GM18502 (cell line): ENCODE measurements at regions not wholly inside any gene's neighbourhood (a gene's known extent, or its start where the extent isn't known, plus 50 kb on each side); places are given as distances from the start of the nearest gene placed in this dataset.
"Not testable (repeated sequence)": the region's sequence is repeated elsewhere in the genome, so short reads cannot be mapped to it uniquely, and the experiment has no call there.

ENCODE experiments used
- ATAC-seq: cut with Tn5 transposase; IDR thresholded peaks from one replicate; pipeline ENCODE4 v1.9.1; 2021; ENCODE audit warnings: mild to moderate bottlenecking; ENCODE audit not compliant: unreplicated experiment, poor library complexity

DNA sequence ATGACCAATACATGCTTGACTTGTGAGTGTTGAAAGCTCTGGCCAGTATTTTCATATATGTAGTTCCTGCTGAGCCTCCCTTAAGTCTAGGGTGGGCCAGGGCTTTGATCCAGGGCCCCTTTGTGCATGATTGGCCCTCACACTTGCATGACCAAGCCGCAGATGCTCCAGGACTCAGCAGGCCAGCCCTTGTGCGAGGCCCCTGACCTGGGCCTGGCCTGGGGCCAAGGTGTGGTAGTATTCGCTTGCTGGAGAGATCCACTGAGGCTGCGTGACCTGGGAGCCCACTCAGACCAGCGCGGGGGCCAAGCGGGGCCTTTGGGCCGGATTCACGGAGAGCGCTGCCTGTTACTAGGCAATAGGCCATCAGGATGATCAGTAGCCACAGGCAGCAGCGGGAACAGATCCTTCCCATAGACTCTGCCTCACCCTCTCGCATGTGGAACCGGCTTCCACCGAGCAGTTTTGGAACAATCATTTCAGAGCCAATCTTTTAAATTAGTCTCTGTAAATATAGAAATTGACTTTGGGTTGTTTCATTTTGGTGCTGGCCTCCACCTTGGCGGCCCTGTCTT, 79.0 kb upstream of the PTCH1 start:
- no peak for ATAC-seq

GRCh38 chr9:95592931-95593330, 76.2 kb upstream of the PTCH1 start:
- no peak for ATAC-seq

DNA sequence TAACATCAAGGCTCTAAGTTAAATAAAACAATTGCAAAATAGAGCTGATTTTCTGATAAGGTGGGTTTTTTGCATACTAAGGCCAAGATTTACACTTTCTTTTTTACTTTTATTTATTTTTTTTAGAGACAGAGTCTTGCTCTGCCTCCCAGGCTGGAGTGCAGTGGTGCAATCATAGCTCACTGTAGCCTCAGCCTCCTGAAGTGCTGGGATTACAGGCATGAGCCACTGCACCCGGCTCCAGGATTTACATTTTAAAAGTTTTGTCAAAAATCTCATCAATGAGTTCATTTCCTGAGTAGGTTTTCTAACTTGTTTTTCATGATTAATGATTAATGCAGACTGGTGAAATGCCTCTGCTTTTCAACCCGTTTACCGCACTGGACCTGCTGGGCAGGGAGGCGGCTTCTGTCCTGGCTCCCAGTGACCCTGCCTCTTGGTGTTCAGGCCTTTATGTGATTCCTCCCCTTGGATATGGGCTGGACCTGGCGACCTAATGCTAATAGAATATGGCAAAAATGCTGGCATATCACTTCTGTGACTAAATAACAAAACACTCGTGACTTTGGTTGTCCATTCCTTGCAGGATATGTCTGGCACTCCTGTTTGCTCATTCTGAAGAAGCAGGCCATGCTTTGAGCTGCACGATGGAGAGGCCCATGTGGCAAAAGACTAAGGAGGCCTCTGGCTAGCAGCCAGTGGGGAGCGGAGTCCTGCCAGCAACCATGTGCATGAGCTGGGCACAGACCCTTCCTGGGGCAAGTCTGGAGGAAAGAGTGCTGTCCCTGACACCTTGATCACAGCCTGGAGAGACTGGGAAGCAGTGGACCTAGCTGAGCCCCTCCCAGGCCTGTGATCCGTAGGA, 72.2 kb upstream of the PTCH1 start:
- ATAC-seq, result no peak

- no peak for ATAC-seq
Observed at GRCh38 chr9:95587021-95587964, 70.5 kb upstream of the PTCH1 start.

DNA sequence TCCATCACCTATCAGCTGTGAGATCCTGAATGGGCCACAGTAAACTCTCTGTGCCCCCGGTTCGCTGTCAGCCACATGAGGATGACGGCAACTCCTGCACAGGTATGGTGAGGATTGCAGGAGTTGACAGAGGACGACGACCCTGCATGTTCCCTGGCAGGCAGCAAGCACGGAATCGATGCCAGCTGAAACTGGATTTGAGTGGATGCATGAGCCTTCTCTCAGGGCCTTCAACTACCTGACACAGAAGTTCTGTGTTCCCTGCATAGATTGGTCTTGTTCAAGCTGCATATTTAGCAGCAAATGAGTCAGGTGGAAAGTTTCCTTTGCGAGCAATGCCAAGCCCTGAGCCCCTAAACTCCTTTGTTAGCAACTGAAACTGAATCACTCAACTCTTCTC, 69.6 kb upstream of the PTCH1 start:
- no peak for ATAC-seq

DNA sequence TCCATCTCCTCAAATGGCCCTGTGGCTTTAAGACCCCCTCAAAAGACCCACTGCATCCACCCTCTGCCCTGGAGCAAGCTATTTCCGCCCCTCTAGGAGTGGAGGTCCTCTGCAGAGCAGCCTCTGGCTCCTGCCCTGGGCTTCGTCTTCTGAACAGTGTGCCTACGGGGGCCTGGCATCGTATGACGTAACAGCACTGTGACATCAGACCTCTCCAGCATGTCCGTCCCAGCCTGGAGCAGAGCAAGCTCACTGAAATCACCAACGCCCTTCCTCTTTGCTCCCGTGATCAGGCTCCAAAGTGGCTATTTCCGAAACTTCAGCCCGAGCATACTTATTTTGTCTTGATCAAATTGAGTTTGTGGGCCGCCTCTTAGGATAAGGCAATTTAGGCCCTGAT, 69.1 kb upstream of the PTCH1 start:
- no peak for ATAC-seq

GRCh38 chr9:95584176-95584575, 67.4 kb upstream of the PTCH1 start:
- ATAC-seq, result no peak

DNA sequence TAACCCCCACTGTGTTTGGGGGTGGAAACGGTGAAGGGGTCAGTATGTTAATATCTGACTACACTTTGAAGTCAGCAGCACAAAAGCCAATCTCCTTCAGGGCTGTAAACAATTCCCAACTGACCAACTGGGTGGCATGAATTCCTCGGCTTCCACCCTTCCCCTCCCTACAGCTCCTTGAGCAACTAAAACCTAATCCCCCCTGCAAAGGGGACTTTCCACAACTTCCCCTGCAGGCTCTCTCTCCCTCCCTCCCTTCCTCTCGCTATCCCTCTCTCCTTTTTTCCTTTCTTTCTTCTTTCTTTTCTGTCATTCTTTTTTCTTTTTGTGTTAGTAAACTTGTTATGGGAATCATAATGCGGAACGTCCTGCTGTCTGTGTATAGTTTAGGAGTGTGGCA, 65.1 kb upstream of the PTCH1 start:
- no peak for ATAC-seq

GRCh38 chr9:95580812-95581761, 64.3 kb upstream of the PTCH1 start:
- ATAC-seq, result no peak

DNA sequence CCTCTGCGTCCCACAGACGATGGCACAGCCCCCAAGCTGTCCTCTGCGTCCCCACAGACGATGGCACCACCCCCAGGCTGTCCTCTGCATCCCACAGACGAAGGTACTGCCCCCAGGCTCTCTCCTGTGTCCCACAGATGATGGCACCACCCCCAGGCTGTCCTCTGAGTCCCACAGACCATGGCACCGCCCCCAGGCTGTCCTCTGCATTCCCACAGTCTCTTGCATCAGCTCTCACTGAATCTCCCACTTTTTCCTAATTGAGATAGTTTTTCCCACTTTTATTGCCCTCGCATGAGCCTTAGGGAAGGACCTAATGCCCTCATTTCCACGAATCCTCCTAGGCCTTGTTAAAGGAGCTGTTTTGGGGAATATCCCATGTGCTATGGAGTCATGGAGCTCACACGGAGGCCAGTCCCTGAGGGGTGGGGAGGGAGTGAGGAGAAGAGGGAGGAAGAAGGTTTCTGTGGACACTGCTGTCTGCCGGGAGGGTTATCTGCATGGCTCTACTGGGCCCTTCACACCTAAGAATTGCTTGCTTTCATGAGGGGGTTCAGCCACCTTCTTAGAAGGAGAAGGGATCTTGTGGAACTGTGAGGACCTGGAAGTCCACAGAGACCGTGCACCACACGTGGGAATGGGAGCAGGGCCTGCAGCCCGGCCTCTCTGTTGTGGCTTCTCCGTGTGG, 58.2 kb upstream of the PTCH1 start:
- no peak for ATAC-seq

- ATAC-seq, result no peak
Observed at GRCh38 chr9:95574176-95574575, 57.4 kb upstream of the PTCH1 start.

GRCh38 chr9:95573463-95573862, 56.7 kb upstream of the PTCH1 start:
- no peak for ATAC-seq

GRCh38 chr9:95572381-95573151, 55.8 kb upstream of the PTCH1 start:
- no peak for ATAC-seq

DNA sequence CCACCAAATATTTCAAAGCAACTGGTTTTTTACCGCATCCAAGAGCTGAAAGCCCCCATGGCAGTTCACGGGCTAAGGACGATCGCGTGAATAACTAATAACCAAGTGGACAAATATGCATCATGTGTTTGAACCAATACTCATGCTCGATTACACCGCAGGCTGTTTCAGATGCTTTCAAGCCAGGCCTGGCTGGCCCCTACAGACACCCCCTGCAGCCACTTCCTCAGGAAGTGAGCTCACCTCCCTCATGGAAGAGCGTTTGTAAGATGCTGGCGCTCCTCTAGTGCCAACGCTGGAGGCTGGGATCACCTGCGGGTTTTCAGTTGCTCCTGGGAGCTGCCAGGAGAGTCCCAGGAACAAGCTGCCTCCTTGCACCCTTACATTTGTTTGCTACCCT, 53.9 kb upstream of the PTCH1 start:
- ATAC-seq, result no peak

GRCh38 chr9:95570150-95570549, 53.4 kb upstream of the PTCH1 start:
- no peak for ATAC-seq

DNA sequence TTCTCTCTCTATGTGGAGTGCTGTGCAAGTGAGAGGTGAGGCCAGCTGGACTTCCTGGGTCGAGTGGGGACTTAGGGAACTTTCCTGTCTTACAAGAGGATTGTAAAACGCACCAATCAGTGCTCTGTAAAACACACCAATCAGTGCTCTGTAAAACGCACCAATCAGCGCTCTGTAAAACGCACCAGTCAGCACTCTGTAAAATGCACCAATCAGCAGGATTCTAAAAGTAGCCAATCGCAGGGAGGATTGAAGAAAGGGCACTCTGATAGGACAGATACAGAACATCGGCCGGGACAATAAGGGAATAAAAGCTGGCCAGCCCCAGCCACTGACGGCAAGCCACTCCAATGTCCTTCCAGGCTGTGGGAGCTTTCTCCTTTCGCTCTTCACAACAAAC, 52.0 kb upstream of the PTCH1 start:
- not testable (repeated sequence) for ATAC-seq
